ENCODE measurements at regions not wholly inside any gene's neighbourhood (a gene's known extent, or its start where the extent isn't known, plus 50 kb on each side); places are given as distances from the start of the nearest gene placed in this dataset.

- Histone ChIP-seq H3K27me3 (no peaks in the 10 kb centered on the region), H3K4me1 (peaks cover 0 to 8% of the 10 kb centered on the region in 2 donors), H3K4me3 (no peak overlapping the region), H3K36me3 (no peaks in the 10 kb centered on the region), H3K9me3 (no peaks in the 10 kb centered on the region), H3K27ac (no peak overlapping the region)
- no peak for TF ChIP-seq CTCF (IDR thresholded peaks at IDR 0.05)
- DNase-seq: no peak
- intact Hi-C loops (cut with DNase I): no loop called here
- no peak for ATAC-seq
Observed at GRCh38 chr10:3231951-3232730, 59.6 kb upstream of the PITRM1 start.

GRCh38 chr10:3229815-3230214 is 57.2 kb upstream of the PITRM1 start:
- Histone ChIP-seq H3K27me3 (no peaks in the 10 kb centered on the region), H3K4me3 (no peak overlapping the region), H3K4me1 (peaks cover 0 to 8% of the 10 kb centered on the region in 2 donors), H3K27ac (no peak overlapping the region), H3K36me3 (no peaks in the 10 kb centered on the region), H3K9me3 (no peaks in the 10 kb centered on the region)
- DNase-seq: no peak
- ATAC-seq: no peak
- TF ChIP-seq CTCF (IDR thresholded peaks at IDR 0.05): no peak
- intact Hi-C loops (cut with DNase I): no loop called here

- Histone ChIP-seq H3K27ac (no peak overlapping the region), H3K4me3 (no peak overlapping the region), H3K4me1 (peaks cover 0 to 8% of the 10 kb centered on the region in 2 donors), H3K9me3 (no peaks in the 10 kb centered on the region), H3K27me3 (no peaks in the 10 kb centered on the region), H3K36me3 (no peaks in the 10 kb centered on the region)
- intact Hi-C loops (cut with DNase I): no loop called here
- no peak for ATAC-seq
- no peak for DNase-seq
- no peak for TF ChIP-seq CTCF (IDR thresholded peaks at IDR 0.05)
Observed at GRCh38 chr10:3228629-3228945, 56.0 kb upstream of the PITRM1 start.

- intact Hi-C loops (cut with DNase I): no loop called here
- Histone ChIP-seq H3K27ac (no peak overlapping the region), H3K36me3 (no peaks in the 10 kb centered on the region), H3K27me3 (no peaks in the 10 kb centered on the region), H3K4me3 (no peak overlapping the region), H3K9me3 (no peaks in the 10 kb centered on the region), H3K4me1 (peaks cover 0 to 8% of the 10 kb centered on the region in 2 donors)
- ATAC-seq (no peak), DNase-seq (no peak)
- TF ChIP-seq CTCF (IDR thresholded peaks at IDR 0.05): no peak
Observed at GRCh38 chr10:3226960-3227744, 54.6 kb upstream of the PITRM1 start.

- peaks cover 0 to 8% of the 10 kb centered on the region in 2 donors for H3K4me1 ChIP-seq
- no peak for TF ChIP-seq CTCF (IDR thresholded peaks at IDR 0.05)
- ATAC-seq (no peak), DNase-seq (no peak)
- H3K9me3 ChIP-seq: no peaks in the 10 kb centered on the region
- H3K27ac ChIP-seq: no peak overlapping the region
- no peaks in the 10 kb centered on the region for H3K27me3 ChIP-seq
- intact Hi-C loops (cut with DNase I): no loop called here
- H3K4me3 ChIP-seq: no peak overlapping the region
- no peaks in the 10 kb centered on the region for H3K36me3 ChIP-seq
Observed at GRCh38 chr10:3225561-3225960, 53.0 kb upstream of the PITRM1 start.
